Endodermal cell (in vitro differentiated cells): ENCODE measurements at regions not wholly inside any gene's neighbourhood (a gene's known extent, or its start where the extent isn't known, plus 50 kb on each side); places are given as distances from the start of the nearest gene placed in this dataset.

ENCODE experiments used
- DNase-seq: peaks from one replicate; pipeline ENCODE4 v3.0.0-alpha.2; 2017
- H3K27ac ChIP-seq: 2 replicates; pipeline ENCODE4 v1.5.1; 2013; ENCODE audit warnings: mild to moderate bottlenecking, low read depth, low read length, moderate library complexity
- H3K27me3 ChIP-seq: 2 replicates; pipeline ENCODE4 v1.6.1; 2013; ENCODE audit warnings: mild to moderate bottlenecking, low read length, moderate library complexity; ENCODE audit not compliant: insufficient read depth, control insufficient read depth, poor library complexity, severe bottlenecking
- H3K36me3 ChIP-seq: 2 replicates; pipeline ENCODE4 v1.7.0; 2013; ENCODE audit warnings: mild to moderate bottlenecking, low read length, moderate library complexity; ENCODE audit not compliant: control insufficient read depth, insufficient read depth
- H3K4me1 ChIP-seq: one replicate; pipeline ENCODE4 v1.7.0; 2013; ENCODE audit warnings: low read length; ENCODE audit not compliant: control insufficient read depth, insufficient read depth
- H3K4me3 ChIP-seq: 2 replicates; pipeline ENCODE4 v1.5.1; 2013; ENCODE audit warnings: mild to moderate bottlenecking, low read length, moderate library complexity
- H3K9ac ChIP-seq: 2 replicates; pipeline ENCODE4 v1.6.1; 2013; ENCODE audit warnings: mild to moderate bottlenecking, low read length, moderate library complexity; ENCODE audit not compliant: poor library complexity, severe bottlenecking; ENCODE audit errors: extremely low read depth
- H3K9me3 ChIP-seq: 2 replicates; pipeline ENCODE4 v1.6.1; 2013; ENCODE audit warnings: mild to moderate bottlenecking, low read length, moderate library complexity; ENCODE audit not compliant: control insufficient read depth
- H3K27ac Mint-ChIP-seq: 2 replicates; pipeline ENCODE4 v1.8.0; 2020; ENCODE audit warnings: mixed read lengths
- H3K27me3 Mint-ChIP-seq: 2 replicates; pipeline ENCODE4 v1.8.0; 2021; ENCODE audit warnings: mild to moderate bottlenecking, mixed read lengths; ENCODE audit not compliant: insufficient read depth
- H3K36me3 Mint-ChIP-seq: 2 replicates; pipeline ENCODE4 v1.8.0; 2020; ENCODE audit warnings: low read depth, mixed read lengths
- H3K4me1 Mint-ChIP-seq: 2 replicates; pipeline ENCODE4 v1.8.0; 2020; ENCODE audit warnings: mixed read lengths
- H3K4me3 Mint-ChIP-seq: 2 replicates; pipeline ENCODE4 v1.8.0; 2020; ENCODE audit warnings: mild to moderate bottlenecking, moderate library complexity, mixed read lengths
- H3K9me3 Mint-ChIP-seq: 2 replicates; pipeline ENCODE4 v1.8.0; 2020; ENCODE audit warnings: mild to moderate bottlenecking, mixed read lengths
- CTCF ChIP-seq: fragments of 200-600 bp; sonication (generic); conservative IDR thresholded peaks from 2 replicates; pipeline ENCODE4 v1.5.0; 2021; ENCODE audit warnings: antibody characterized with exemption, mild to moderate bottlenecking
- WGBS, 2 experiments: methylation state at CpG; one replicate each; pipeline versions ENCODE4 v1.1.5 to v1.1.7; 2013; ENCODE audit warnings: missing lambda C conversion rate in 2 of 2, mixed read lengths in 1 of 2; ENCODE audit not compliant: insufficient coverage in 1 of 2, insufficient read length in 1 of 2; 5-methylcytosine and 5-hydroxymethylcytosine counted together

GRCh38 chr17:31696184-31696602 lies 162.9 kb downstream of the COPRS start:
- Histone ChIP-seq H3K36me3 (no peaks in the 10 kb centered on the region), H3K4me3 (no peak overlapping the region), H3K27me3 (no peaks in the 10 kb centered on the region), H3K27ac (no peak overlapping the region), H3K9ac (no peak overlapping the region), H3K9me3 (no peaks in the 10 kb centered on the region), H3K4me1 (peaks cover 7% of the 10 kb centered on the region)
- Mint-ChIP-seq H3K27me3 (no peaks in the 10 kb centered on the region), H3K27ac (peak overlapping the region; percentile 79), H3K36me3 (no peaks in the 10 kb centered on the region), H3K4me3 (no peak overlapping the region), H3K4me1 (peaks cover 19% of the 10 kb centered on the region), H3K9me3 (no peaks in the 10 kb centered on the region)
- TF ChIP-seq CTCF: peak; percentile 65
- peak; percentile 88 for DNase-seq
- WGBS, 2 experiments: 39 to 58% methylated on average over 6 to 12 of the region's 12 CpGs

- no peak for TF ChIP-seq CTCF
- H3K4me3 ChIP-seq: no peak overlapping the region
- no peaks in the 10 kb centered on the region for H3K9me3 ChIP-seq
- 95 to 100% methylated on average over 6 to 8 of the region's 8 CpGs for WGBS, 2 experiments
- no peak for DNase-seq
- H3K4me1 ChIP-seq: peaks cover 7% of the 10 kb centered on the region
- Mint-ChIP-seq H3K36me3 (no peaks in the 10 kb centered on the region), H3K4me1 (peaks cover 19% of the 10 kb centered on the region), H3K27ac (no peak overlapping the region), H3K27me3 (no peaks in the 10 kb centered on the region), H3K9me3 (no peaks in the 10 kb centered on the region), H3K4me3 (no peak overlapping the region)
- H3K27me3 ChIP-seq: no peaks in the 10 kb centered on the region
- H3K27ac ChIP-seq: no peak overlapping the region
- H3K9ac ChIP-seq: no peak overlapping the region
- H3K36me3 ChIP-seq: no peaks in the 10 kb centered on the region
Observed at GRCh38 chr17:31695456-31696090, 163.5 kb downstream of the COPRS start.

- no peak overlapping the region for H3K27ac ChIP-seq
- Mint-ChIP-seq H3K9me3 (no peaks in the 10 kb centered on the region), H3K4me3 (no peak overlapping the region), H3K4me1 (peaks cover 19% of the 10 kb centered on the region), H3K27me3 (no peaks in the 10 kb centered on the region), H3K36me3 (no peaks in the 10 kb centered on the region), H3K27ac (no peak overlapping the region)
- H3K27me3 ChIP-seq: no peaks in the 10 kb centered on the region
- no peak overlapping the region for H3K9ac ChIP-seq
- no peaks in the 10 kb centered on the region for H3K9me3 ChIP-seq
- DNase-seq: no peak
- peaks cover 7% of the 10 kb centered on the region for H3K4me1 ChIP-seq
- TF ChIP-seq CTCF: no peak
- WGBS, 2 experiments: 85 to 95% methylated on average over 4 to 5 of the region's 5 CpGs
- no peak overlapping the region for H3K4me3 ChIP-seq
- no peaks in the 10 kb centered on the region for H3K36me3 ChIP-seq
Observed at GRCh38 chr17:31693433-31694220, 165.4 kb downstream of the COPRS start.
